Right atrium auricular region (tissue), 2 donors: ENCODE measurements at regions not wholly inside any gene's neighbourhood (a gene's known extent, or its start where the extent isn't known, plus 50 kb on each side); places are given as distances from the start of the nearest gene placed in this dataset.

Experiments used
- DNase-seq: peaks from one replicate; pipeline ENCODE4 v3.0.0-alpha.2; 2019; ENCODE audit warnings: low spot score
- H3K27ac ChIP-seq, 2 donors: fragments of 200-600 bp; sonication (generic); 1 replicate in 1 of 2; 2 replicates in 1 of 2; pipeline ENCODE4 v1.5.1; 2016 to 2019
- H3K27me3 ChIP-seq, 2 donors: fragments of 200-600 bp; sonication (generic); one replicate each; pipeline versions ENCODE4 v1.5.1 to v1.6.0; 2017 to 2019
- H3K36me3 ChIP-seq: fragments of 200-600 bp; sonication (generic); one replicate; pipeline ENCODE4 v1.5.1; 2016
- H3K4me1 ChIP-seq, 2 donors: fragments of 200-600 bp; sonication (generic); one replicate each; pipeline versions ENCODE4 v1.5.1 to v1.6.0; 2017 to 2019
- H3K4me3 ChIP-seq, 2 donors: fragments of 200-600 bp; sonication (generic); 1 replicate in 1 of 2; 2 replicates in 1 of 2; pipeline ENCODE4 v1.5.1; 2017 to 2019; ENCODE audit warnings: mild to moderate bottlenecking in 1 of 2, moderate library complexity in 1 of 2
- H3K9me3 ChIP-seq, 2 donors: fragments of 200-600 bp; sonication (generic); one replicate each; pipeline ENCODE4 v1.5.1; 2019
- TF ChIP-seq, protein P1 (sequence below), 2 donors: fragments of 200-600 bp; sonication (generic); IDR thresholded peaks; one replicate each; pipeline ENCODE4 v1.5.1; 2019; ENCODE audit warnings: antibody characterized with exemption in 2 of 2

GRCh38 chr4:27112587-27112986 is 251.9 kb downstream of the STIM2 start:
- H3K4me1 ChIP-seq: no peaks in the 10 kb centered on the region
- no peak overlapping the region for H3K4me3 ChIP-seq
- TF ChIP-seq, protein P1, sequence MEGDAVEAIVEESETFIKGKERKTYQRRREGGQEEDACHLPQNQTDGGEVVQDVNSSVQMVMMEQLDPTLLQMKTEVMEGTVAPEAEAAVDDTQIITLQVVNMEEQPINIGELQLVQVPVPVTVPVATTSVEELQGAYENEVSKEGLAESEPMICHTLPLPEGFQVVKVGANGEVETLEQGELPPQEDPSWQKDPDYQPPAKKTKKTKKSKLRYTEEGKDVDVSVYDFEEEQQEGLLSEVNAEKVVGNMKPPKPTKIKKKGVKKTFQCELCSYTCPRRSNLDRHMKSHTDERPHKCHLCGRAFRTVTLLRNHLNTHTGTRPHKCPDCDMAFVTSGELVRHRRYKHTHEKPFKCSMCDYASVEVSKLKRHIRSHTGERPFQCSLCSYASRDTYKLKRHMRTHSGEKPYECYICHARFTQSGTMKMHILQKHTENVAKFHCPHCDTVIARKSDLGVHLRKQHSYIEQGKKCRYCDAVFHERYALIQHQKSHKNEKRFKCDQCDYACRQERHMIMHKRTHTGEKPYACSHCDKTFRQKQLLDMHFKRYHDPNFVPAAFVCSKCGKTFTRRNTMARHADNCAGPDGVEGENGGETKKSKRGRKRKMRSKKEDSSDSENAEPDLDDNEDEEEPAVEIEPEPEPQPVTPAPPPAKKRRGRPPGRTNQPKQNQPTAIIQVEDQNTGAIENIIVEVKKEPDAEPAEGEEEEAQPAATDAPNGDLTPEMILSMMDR (IDR thresholded peaks at IDR 0.05): no peak
- no peaks in the 10 kb centered on the region for H3K9me3 ChIP-seq
- H3K36me3 ChIP-seq: no peaks in the 10 kb centered on the region
- no peaks in the 10 kb centered on the region for H3K27me3 ChIP-seq
- DNase-seq: no peak
- H3K27ac ChIP-seq: no peak overlapping the region

DNA sequence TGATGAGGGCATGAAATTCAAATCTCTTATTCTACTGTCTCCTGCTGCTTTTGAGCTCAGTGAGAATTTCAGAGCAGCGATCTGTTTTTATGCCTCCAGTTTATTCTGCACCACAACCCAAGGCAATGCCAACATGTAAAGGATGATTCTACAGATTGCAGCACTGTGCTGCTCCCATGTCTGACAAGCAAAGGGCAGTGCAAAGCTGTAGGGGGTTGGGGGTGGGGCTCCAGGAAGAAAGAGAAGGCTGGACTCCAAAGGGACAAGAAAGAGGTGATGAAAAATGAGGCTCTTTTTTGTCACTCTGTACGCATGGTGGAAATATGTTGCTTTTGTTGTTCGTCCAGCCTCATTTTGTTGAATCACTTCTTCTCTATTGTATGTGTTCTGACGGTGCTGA is 254.6 kb downstream of the STIM2 start:
- Histone ChIP-seq H3K4me3 (no peak overlapping the region), H3K36me3 (no peaks in the 10 kb centered on the region), H3K9me3 (no peaks in the 10 kb centered on the region), H3K27ac (no peak overlapping the region), H3K4me1 (no peaks in the 10 kb centered on the region), H3K27me3 (no peaks in the 10 kb centered on the region)
- TF ChIP-seq, protein P1 (IDR thresholded peaks at IDR 0.05): no peak
- DNase-seq: no peak

- Histone ChIP-seq H3K9me3 (no peaks in the 10 kb centered on the region), H3K27ac (no peak overlapping the region), H3K36me3 (no peaks in the 10 kb centered on the region), H3K4me1 (no peaks in the 10 kb centered on the region), H3K27me3 (no peaks in the 10 kb centered on the region), H3K4me3 (no peak overlapping the region)
- DNase-seq: no peak
- TF ChIP-seq, protein P1 (IDR thresholded peaks at IDR 0.05): no peak
Measured at GRCh38 chr4:27117453-27117852, 256.8 kb downstream of the STIM2 start.

GRCh38 chr4:27119239-27119638 is 258.6 kb downstream of the STIM2 start:
- Histone ChIP-seq H3K27me3 (no peaks in the 10 kb centered on the region), H3K27ac (no peak overlapping the region), H3K36me3 (no peaks in the 10 kb centered on the region), H3K9me3 (no peaks in the 10 kb centered on the region), H3K4me3 (no peak overlapping the region), H3K4me1 (no peaks in the 10 kb centered on the region)
- TF ChIP-seq, protein P1 (IDR thresholded peaks at IDR 0.05): no peak
- no peak for DNase-seq

DNA sequence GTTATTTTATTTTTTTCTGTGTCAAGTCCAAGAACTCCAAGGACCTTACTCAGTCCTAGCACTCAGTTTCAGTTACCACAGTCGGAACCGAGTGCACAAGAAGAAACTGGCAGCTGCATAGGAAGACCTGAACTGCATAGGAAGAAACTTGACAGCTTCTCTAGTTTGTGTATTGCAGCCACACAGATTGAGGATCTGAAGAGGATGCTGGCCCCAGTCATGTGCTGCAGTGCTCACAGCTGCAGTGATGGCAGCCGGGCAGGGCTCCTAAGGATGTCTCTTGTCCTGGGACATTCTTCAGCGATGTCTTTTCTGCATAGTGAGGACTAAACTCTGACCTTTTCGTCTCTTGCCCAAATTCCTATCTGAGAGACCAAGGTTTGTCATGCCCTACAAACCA is 261.2 kb downstream of the STIM2 start:
- H3K27ac ChIP-seq: no peak overlapping the region
- no peak for DNase-seq
- TF ChIP-seq, protein P1 (IDR thresholded peaks at IDR 0.05): no peak
- no peaks in the 10 kb centered on the region for H3K4me1 ChIP-seq
- no peaks in the 10 kb centered on the region for H3K9me3 ChIP-seq
- no peaks in the 10 kb centered on the region for H3K27me3 ChIP-seq
- H3K4me3 ChIP-seq: no peak overlapping the region
- no peaks in the 10 kb centered on the region for H3K36me3 ChIP-seq

GRCh38 chr4:27123123-27123768 is 262.6 kb downstream of the STIM2 start:
- Histone ChIP-seq H3K27me3 (no peaks in the 10 kb centered on the region), H3K4me3 (no peak overlapping the region), H3K36me3 (no peaks in the 10 kb centered on the region), H3K4me1 (no peaks in the 10 kb centered on the region), H3K27ac (no peak overlapping the region), H3K9me3 (no peaks in the 10 kb centered on the region)
- TF ChIP-seq, protein P1 (IDR thresholded peaks at IDR 0.05): no peak
- no peak for DNase-seq
